Choroid plexus epithelial cell (primary cell): ENCODE measurements at regions not wholly inside any gene's neighbourhood (a gene's known extent, or its start where the extent isn't known, plus 50 kb on each side); places are given as distances from the start of the nearest gene placed in this dataset.

Experiments used
- DNase-seq: peaks from one replicate; pipeline ENCODE4 v3.0.0-alpha.2; 2010; ENCODE audit warnings: low read depth
- H3K4me3 ChIP-seq: 2 replicates; pipeline ENCODE4 v1.5.1; 2011; ENCODE audit warnings: low read depth, mild to moderate bottlenecking, control low read depth, low read length, moderate library complexity
- CTCF ChIP-seq: conservative IDR thresholded peaks from 2 replicates; pipeline ENCODE4 v1.5.1; 2011; ENCODE audit warnings: low read depth, mild to moderate bottlenecking, control low read depth, inconsistent platforms, low read length, moderate library complexity

- DNase-seq = no peak
- H3K4me3 ChIP-seq = no peak overlapping the region
- no peak for TF ChIP-seq CTCF
These were observed 395.2 kb upstream of the ARGLU1 start for GRCh38 chr13:106963151-106963550.

- H3K4me3 ChIP-seq = no peak overlapping the region
- no peak for TF ChIP-seq CTCF
- no peak for DNase-seq
These were observed 393.7 kb upstream of the ARGLU1 start for GRCh38 chr13:106961651-106962050.

- DNase-seq = no peak
These were observed 393.3 kb upstream of the ARGLU1 start for GRCh38 chr13:106961216-106961615.

GRCh38 chr13:106958621-106959048 is 390.7 kb upstream of the ARGLU1 start:
- no peak for TF ChIP-seq CTCF
- no peak overlapping the region for H3K4me3 ChIP-seq
- no peak for DNase-seq

More at GRCh38 chr13:106961216-106961615, 393.3 kb upstream of the ARGLU1 start:
- H3K4me3 ChIP-seq = no peak overlapping the region
- TF ChIP-seq CTCF = no peak

GRCh38 chr13:106942563-106942962 is 374.6 kb upstream of the ARGLU1 start:
- H3K4me3 ChIP-seq = no peak overlapping the region
- DNase-seq = no peak

GRCh38 chr13:106941779-106942178 is 373.8 kb upstream of the ARGLU1 start:
- no peak overlapping the region for H3K4me3 ChIP-seq
- no peak for DNase-seq
- no peak for TF ChIP-seq CTCF

More at GRCh38 chr13:106942563-106942962, 374.6 kb upstream of the ARGLU1 start:
- TF ChIP-seq CTCF = no peak

GRCh38 chr13:106927421-106927820 is 359.5 kb upstream of the ARGLU1 start:
- H3K4me3 ChIP-seq = no peak overlapping the region
- no peak for TF ChIP-seq CTCF

More at GRCh38 chr13:106927421-106927820, 359.5 kb upstream of the ARGLU1 start:
- DNase-seq = no peak
